CD4-positive, alpha-beta T cell treated with Interleukin-12 subunit alpha and Interleukin-12 subunit beta, for 1 hour (primary cell): ENCODE measurements at regions not wholly inside any gene's neighbourhood (a gene's known extent, or its start where the extent isn't known, plus 50 kb on each side); places are given as distances from the start of the nearest gene placed in this dataset.

Source experiments
- DNase-seq: peaks from one replicate; pipeline ENCODE4 v3.0.0-alpha.2; 2020

DNA sequence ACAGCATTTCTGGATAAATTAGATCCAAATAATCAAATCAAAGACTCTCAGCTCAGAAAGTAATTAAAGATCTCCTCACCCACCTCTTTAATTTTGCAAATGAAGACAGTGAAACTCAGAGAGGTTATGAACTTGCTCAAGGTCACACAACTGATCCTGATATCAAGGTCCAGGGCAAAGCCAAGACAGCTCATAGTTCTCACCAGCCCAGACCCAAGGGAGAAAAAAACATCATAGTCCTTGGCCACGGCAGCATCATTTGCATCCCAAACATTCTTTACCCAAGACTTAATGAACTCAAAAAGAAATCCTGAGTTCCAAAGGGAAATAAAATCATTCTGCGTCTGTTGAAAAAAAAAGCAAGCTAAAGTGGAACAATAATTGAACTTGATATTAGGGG is 112.1 kb downstream of the DAD1 start:
- DNase-seq, result no peak

DNA sequence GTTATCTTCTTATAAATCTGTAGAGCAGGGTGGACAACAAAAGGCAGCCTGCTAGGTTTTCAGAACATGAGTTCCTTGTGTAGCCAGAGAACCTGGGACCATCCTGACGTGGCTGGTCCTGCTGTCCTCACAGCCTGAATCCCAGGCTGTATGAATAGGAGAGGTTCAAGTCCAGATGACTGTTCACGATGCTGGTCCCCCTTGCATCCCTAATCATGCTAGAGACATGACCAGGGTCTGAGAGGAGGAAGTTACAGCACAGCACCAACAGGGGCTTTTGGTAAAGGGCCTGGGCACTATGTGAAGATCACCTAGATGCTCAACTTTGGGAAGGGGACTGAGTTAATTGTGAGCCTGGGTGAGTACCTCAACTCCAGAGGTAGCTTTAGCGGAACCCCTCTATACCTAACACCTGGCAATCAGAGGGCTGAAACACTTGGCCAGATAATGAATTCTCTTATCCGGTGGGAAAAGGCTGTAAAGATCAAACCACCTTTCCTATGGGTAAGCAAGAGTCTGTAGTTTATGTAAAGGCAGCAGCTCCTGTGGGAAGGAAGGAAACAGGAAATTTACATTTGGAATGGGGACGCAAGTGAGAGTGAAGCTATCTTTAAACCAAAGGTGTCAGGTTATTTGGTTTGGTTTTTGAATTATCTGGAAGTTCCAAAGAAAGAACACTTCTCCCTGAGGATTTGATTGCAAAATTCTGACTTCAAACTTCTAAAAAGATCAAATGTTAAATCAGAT is 112.8 kb downstream of the DAD1 start:
- DNase-seq, result no peak

DNA sequence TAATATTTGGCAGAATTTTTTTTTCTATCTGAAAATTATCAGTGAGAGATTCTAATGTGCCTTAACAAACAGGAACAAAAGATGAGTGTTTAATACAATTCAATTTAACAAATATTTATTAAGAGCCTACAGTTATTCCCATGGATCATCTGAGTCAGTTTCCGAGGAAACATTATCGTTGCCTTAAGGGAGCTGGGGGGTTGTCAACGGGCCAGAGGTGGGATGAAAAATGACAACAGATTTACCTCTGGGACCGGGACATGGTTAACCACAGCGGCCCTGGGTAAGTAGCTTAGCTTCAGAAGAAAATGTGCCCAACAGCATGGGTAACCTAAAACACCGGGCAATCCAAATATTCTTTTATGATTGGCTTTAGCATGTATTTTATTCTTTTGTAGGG is 113.6 kb downstream of the DAD1 start:
- DNase-seq, result no peak

DNA sequence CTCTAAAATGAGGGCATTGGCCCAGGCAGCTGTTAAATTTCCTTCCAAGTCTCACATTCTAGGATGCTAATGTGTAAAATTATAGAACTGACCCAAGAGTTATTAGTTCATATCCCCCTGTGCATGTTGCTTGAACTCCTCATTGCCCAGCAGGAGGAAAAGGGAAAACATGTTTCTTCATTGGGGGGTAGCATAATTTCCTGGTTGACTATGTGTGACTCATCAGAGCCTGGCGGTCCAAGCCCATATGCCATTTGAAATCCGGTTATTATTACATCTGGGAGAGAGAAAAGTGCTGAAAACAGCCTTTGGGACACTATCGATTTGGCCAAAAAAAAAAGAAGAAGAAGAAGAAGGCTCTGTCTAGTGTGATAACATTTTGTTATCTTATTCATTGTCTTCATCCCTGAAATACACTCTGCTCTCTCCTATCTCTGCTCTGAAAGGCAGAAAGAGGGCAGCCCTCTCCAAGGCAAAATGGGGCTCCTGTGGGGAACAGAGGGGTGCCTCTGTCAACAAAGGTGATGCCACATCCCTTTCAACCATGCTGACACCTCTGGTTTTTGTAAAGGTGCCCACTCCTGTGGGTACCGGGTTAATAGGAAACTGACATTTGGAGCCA is 114.2 kb downstream of the DAD1 start:
- no peak for DNase-seq

DNA sequence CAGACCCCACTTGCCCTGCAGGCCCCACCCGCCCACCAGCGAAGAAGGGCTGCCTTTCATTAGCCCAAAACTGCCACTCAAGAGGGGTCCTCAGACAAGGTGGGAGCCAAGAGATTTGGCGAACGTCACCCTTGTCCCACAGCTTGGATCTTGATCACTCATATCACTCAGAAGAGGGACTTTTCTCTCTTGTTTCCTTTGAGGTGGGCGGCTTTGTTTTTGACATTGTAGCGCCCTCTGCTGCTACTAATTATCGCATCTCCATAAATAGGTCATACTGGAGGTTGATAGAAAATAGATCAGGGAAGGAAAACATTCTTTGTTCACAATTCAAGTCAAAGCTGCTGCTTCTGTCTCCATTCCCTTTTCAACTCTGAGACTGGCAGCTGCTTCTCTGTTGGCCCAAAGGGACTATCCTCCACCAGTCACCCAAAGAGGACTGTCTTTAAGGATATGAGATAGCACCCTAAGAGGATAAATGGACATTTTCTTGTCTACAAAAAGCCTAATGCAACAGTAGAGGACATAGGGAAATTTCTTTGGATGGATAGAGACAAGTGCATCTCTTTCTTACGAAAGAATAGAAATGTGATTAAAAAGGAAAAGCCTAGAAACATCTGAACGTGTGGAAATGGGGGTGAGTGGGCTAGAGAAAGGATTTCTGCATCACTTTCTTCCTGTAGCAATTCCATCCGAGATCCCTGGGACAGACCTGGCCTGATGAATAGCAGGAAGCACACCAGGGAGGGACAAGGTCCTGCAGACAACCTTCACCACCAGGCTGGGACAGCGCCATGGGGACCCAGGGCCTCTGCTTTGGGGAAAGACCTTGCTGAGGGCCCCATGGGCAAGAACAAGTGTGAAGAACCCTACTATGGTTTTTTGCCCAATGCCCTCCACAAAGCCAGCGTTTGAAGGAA is 115.8 kb downstream of the DAD1 start:
- no peak for DNase-seq

DNA sequence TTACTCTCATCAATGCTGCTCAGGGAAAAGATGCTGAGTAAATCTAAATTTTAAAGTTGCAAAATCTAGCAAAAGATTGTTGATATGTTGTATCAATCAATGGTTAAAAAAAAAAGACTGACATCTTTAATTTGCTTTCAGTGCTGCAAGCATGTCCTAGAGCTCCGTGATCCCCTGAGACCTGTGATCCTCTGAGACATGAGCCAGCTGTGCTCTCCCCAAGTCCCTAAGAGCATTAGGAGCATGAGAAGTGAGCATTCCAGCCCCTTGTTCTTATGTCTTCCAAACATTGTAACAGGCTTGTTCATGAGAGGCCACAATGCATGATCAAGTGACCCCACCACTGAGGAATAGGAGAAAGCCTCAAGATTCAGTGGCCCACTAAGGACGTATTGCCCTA is 116.6 kb downstream of the DAD1 start:
- DNase-seq, result no peak

DNA sequence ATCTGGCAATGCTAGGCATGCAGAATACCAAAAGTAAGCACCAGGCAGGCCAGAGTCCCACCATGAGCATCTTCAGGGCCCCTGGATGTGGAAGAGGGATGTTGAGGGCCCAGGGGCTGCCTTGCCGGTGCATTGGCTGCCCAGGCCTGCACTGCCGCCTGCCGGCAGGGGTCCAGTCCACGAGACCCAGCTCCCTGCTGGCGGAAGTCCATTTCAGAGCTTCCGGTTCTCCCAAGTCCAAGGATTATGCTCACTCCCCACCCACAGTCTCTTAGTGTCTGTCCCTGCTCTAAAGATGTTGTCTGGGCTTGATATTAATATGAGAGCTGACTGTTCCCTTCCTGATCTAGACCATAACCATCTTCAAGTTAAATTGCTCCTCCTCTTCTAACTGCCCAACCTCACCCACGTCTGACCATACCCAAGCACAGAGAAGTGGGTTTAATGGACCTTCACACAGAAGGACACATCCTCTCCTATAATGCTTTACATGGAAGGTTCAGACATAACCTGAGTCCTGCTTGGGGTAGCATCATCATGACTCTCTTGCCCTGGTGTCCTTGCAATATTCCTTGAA is 117.4 kb downstream of the DAD1 start:
- no peak for DNase-seq

DNA sequence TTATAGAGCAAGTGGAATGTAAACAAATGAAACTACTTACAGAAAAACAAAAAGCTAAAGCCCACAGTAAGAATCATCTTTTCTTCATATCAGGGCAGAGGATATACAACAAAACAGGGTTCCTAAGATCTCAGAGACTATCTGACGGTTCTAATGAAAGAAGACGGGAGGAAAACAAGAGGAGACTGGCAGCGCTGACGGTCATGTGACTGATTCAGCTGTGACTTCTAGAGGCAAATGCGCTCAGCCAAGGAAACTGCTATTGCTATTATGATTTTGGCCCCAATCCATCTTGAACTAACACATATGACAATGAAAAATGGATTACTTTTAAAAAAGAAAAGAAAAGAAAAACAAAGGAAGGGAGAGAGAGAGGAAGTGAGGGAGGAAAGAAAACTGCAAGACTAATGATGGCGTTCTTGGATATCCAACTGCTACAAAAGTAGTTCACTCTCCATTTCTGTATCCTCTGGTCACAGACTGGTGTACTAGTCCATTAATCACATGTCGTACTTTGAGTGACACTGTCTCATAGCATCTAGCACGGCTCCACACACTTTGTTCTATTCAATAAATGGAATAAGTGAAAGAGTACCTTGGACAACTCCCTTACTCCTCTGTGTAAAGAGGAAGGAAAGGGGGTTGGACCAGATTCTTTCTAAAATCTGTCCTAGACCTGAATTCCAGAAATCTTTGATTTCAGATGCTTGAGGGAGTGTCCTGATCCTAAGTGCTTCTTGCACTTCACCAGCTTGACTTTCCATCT is 119.3 kb downstream of the DAD1 start:
- DNase-seq, result no peak

DNA sequence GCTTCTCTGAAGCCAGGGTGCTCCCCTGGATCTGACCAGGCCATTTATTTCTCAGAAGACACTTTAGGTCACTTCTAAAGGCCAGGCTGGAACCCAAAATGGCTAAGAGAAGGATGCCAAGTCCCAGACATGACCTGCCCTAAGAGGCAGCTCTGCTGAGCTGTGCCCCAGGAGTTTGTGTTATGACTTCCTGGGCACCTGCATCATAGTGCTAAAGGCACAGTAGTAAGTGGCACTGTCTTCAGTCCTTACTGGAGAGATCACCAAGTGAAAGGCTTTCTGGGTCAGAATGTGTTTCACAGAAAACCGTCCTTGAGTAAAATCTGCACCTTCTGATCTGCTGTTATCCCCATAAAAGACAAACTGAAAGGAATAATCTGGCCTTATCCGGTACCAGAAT is 120.2 kb downstream of the DAD1 start:
- no peak for DNase-seq

DNA sequence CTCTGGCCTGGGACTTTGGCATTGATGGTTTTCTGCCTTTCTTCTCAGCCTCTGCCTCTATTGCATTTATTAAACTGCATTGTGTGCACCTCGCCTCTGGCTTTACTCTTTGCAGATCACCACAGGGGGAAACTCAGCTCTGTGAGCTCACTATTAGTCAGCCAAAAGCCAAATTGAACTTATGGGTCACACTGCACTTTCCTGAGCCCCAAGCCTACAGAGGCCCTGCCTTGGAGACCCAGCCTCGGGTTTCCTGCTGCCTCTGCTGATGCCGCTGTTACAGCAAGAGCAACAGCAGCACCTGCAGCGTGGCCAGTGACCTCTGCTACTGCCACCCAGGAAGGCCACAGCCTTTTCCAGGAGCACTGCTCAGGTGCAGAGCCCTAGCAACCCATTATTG is 122.5 kb downstream of the DAD1 start:
- DNase-seq, result no peak

DNA sequence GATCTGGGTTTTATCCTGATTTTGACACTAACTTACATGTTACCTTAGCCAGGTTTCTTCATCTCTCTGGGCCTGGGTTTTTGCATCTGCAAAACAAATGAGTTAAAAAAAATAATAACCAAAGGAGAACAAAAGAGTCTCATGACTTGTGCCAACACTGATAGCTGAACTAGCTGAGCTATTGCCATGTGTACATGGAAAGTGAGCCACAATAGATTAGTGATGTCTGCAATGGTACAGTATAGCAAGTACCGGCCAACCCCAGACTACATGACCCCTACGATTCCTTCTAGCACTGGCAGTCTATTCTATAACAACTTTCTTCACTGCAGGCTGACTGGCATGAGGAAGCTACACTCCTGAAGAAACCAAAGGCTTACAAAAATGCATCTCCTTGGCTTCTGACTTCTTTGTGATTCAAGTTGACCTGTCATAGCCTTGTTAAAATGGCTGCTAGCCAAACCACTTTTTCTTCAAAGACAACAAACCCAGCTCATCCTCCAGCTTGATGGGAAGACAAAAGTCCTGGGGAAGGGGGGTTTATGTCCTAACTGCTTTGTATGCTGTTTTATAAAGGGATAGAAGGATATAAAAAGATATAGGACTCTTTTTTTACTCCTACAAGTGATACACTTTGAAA is 123.7 kb downstream of the DAD1 start:
- no peak for DNase-seq

DNA sequence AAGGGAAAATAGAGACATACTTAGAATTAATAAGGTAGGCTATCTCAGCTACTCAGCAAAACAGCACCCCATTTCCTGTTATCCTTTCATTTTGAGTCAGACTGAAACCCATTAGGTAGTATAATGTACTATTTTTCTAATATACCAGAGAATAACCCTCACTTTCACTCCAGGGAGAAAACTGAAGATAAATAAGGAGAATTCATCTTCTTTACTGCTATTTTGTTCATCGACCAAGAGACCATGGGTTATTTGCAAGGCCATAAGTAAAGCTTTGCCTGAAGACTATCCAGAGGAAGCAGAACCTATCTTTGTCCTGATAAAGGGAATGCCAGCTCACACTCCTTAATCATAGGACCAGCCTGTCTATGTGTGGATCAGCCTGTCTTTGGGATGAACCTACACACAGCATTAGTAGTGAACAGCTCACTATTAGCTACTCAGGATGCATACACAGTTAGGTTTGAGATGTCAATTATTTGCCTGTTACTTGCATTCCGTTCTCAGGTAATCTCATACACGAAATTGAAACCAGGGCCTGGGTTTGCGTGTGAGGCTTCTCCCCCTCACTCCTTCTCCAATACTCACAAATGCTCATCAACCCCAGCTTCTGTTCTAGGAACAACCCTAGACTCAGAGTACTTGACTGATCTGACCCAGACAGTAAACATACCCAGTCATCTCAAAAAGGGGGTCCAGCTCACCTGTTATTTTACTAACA is 124.4 kb downstream of the DAD1 start:
- no peak for DNase-seq

DNA sequence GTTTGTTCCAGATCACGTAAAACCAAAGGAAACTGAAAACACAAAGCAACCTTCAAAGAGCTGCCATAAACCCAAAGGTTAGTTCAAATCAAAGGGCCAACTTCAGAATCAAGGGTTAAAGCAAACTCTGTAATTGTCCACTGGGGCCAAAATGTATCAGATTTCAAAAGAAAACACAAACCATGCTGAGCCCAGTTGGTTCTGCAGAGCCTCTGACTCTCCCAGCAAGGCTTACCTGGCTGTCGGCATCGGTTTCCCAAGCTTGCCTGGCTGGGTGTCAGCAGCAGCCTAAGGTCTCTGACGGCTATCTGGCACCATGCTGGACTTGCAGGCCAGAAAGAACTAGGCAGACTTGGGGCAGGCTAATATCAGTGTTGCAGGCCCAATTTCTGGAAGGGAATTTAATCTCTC is 125.3 kb downstream of the DAD1 start:
- no peak for DNase-seq

DNA sequence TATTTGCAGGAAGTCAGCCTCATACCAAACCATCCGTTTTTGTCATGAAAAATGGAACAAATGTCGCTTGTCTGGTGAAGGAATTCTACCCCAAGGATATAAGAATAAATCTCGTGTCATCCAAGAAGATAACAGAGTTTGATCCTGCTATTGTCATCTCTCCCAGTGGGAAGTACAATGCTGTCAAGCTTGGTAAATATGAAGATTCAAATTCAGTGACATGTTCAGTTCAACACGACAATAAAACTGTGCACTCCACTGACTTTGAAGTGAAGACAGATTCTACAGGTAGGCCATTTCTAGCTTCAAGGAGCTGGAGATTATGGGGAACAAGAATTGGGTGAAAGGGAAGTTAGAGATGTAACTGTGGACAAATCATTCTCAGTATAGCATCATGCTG is 126.1 kb downstream of the DAD1 start:
- DNase-seq, result no peak

DNA sequence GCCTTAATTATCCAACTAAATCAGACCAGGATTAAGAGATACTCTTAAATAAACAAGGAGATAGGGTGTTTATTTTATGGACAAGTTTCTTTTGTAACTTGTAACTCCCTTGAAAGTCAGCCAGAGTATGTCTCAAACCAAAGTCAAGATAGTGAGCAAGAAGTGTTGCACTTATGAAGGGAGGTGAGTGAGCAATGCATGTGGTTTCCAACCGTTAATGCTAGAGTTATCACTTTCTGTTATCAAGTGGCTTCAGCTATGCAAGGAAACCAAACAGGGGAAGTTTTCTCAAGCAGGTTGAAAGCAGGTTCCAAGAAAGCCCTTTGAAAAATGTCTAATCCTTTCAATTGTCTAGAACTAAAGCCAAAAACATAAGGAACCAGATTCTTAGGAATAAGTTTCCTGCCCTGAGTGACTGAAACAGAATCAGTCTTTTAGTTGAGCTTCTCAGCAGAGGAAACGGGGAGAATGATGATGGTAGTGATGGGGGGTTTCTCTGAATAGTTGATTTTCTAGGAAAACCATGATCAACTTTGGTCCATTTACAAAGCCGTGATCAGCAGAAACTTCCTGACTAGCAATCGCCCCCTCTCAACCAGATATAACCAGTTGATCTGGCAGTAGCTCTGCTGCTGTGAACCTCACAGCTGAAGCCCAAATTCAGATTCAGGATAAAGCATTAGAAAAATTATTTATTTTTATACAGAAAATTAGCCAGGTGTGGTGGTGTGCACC is 128.4 kb downstream of the DAD1 start:
- no peak for DNase-seq

DNA sequence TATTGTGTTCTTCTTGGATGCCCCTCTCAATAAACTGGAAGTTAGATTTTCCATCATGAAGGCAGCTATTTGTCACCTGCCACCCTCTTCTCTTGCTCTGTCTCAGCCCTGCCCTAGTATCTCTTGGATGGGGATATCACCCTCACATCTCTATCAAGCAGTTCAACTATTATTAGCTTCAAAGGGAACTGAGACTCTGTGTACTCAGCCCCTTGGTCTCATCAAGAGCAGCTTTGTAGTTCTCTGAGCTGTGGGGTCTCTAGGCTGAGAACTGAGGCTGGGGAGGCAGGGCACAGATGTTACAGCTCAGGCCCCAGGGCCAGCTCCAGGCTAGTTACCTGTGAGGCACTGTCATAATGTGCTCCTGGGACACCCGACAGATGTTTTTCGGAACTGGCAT is 130.3 kb downstream of the DAD1 start:
- no peak for DNase-seq

DNA sequence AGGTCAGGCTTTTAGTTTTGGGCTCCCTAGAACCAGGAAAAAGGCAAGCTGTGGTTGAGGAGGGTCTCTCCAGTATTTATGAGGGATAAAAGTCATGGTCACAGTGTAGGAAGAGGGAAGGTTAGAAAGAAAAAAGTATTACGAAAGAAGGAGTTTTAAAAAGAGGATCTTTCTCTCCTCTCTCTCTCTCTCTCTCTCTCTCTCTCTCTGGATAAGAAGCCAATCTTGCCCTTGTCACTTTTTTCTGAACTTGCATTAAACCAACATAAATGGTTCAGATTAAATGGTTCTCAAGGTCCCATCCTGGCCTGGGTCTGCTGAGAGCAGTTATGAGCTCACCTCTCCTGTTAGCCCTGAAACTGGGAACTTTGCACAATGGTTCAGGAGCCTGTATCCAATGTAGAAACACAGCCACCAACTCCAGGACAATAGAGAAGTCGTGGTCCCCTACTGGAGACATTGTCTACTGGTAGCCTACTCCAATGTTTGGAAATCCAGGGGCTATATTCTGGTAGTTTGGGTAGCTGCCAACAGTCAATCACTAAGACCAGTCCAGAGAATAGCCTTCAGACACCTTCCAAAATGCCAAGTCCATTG is 131.9 kb downstream of the DAD1 start:
- no peak for DNase-seq

DNA sequence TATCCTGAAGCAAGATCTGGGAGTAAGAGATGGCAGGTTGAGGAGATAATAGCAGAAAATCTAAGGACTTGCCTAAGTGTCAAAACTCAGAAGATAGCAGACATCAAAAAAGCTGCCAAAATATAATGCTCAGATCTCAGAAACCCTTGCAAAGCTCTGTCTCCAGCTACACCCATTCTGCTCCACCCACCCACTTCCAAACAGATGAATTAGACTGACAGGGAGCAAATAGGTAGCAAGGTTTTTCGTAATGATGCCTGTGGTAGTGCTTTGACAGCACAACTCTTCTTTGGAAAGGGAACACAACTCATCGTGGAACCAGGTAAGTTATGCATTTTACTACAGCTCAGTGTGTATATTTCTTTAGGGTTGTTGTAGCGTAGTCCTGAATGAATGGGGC is 132.6 kb downstream of the DAD1 start:
- DNase-seq, result no peak

DNA sequence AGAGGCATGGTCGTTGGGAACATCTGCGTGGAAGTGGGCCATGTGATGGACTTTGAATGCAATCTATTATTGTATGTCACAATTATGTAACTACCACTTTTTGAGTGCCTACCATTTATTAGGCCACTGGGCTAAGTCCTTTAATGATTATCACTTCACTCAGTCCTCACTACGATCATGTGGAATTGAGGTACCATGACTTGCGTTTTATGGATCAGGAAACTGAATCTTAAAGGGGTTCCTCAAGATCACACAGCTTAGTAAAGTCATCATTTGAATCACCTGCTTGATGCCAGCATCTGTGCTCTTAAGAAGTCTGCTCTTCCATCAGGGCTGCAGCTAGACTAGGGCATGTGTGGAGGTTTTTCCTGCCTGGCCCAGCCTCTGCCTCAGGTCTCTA is 136.7 kb downstream of the DAD1 start:
- no peak for DNase-seq

DNA sequence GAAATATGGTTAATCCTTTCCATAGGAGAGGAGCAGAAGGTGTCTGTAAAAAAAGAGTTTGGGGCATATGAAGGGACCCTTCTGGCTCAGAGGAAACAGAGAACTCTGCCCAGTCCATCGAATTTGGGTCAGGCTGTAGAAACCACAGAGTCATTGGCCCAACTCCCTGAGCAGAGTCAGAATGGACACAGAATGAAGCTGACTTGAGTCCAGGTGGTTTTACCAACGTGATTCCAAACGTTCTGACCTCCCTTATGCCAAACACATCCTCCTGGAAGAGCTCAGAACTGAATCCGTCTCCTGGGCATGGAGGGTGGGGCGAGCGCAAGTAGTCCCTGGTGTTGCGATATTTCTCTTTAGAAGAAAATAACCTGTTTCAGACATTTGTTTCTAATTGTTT is 138.8 kb downstream of the DAD1 start:
- no peak for DNase-seq

DNA sequence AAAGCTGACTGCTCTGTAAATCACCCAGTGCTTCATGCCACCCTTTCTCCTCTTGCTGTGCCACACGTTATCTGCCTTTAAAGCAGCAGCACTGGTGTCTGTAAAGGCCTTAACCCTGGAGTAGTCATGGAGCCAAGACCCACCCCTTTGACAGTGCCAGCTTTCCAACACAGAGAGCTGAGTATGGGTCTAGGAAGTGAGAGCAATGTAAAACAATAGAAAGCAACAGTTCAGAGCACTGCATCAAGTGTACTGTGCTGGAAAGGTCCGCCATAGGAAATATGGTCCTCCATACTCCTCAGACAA is 139.5 kb downstream of the DAD1 start:
- DNase-seq, result no peak
